Right ventricle myocardium superior (tissue), 1 donor: ENCODE measurements at regions not wholly inside any gene's neighbourhood (a gene's known extent, or its start where the extent isn't known, plus 50 kb on each side); places are given as distances from the start of the nearest gene placed in this dataset.

ENCODE experiments used
- ATAC-seq: fragments of 200-7000 bp; cut with Tn5 transposase; one replicate; pipeline ENCODE4 v1.9.1; 2020; ENCODE audit warnings: mild to moderate bottlenecking; ENCODE audit not compliant: poor library complexity
- DNase-seq: peaks from one replicate; pipeline ENCODE4 v3.0.0-alpha.2; 2020
- intact Hi-C: fragments of 100-400 bp; cut with DNase I; formaldehyde crosslinking; loops from one replicate; pipeline ENCODE4 v1.11.2; 2022
- donor health status: DM: no; HTN: yes; CAD: no; lungs with severe emphysema.

- intact Hi-C loops = no loop called here
- no peak for DNase-seq
Measured at GRCh38 chr5:164431634-164432304, 926.4 kb downstream of the MAT2B start.

GRCh38 chr5:164433106-164433870 lies 927.9 kb downstream of the MAT2B start:
- intact Hi-C loops = no loop called here
- no peak for ATAC-seq
- no peak for DNase-seq

More at GRCh38 chr5:164431634-164432304, 926.4 kb downstream of the MAT2B start:
- ATAC-seq = no peak

- intact Hi-C loops = no loop called here
- DNase-seq (no peak), ATAC-seq (no peak)
Measured at GRCh38 chr5:164435576-164435975, 930.2 kb downstream of the MAT2B start.

- ATAC-seq (no peak), DNase-seq (no peak)
- intact Hi-C loops = no loop called here
Measured at GRCh38 chr5:164439799-164440198, 934.4 kb downstream of the MAT2B start.

GRCh38 chr5:164449460-164449859 lies 944.0 kb downstream of the MAT2B start:
- intact Hi-C loops = no loop called here
- no peak for DNase-seq
- no peak for ATAC-seq

- DNase-seq = no peak
- intact Hi-C loops = no loop called here
- no peak for ATAC-seq
Measured at GRCh38 chr5:164466033-164466432, 960.6 kb downstream of the MAT2B start.

- ATAC-seq (no peak), DNase-seq (no peak)
- intact Hi-C loops = no loop called here
Measured at GRCh38 chr5:164470312-164470711, 964.9 kb downstream of the MAT2B start.

- DNase-seq (no peak), ATAC-seq (no peak)
- intact Hi-C loops = no loop called here
Measured at GRCh38 chr5:164472165-164472564, 966.7 kb downstream of the MAT2B start.

- intact Hi-C loops = no loop called here
- DNase-seq (no peak), ATAC-seq (no peak)
Measured at GRCh38 chr5:164475339-164475977, 970.0 kb downstream of the MAT2B start.

GRCh38 chr5:164481270-164481669 lies 975.9 kb downstream of the MAT2B start:
- intact Hi-C loops = loop anchor here (10.0 kb wide), 1 partner anchor 436 kb away; no protein-coding TSS in a partner anchor
- ATAC-seq (no peak), DNase-seq (no peak)

GRCh38 chr5:164482351-164482750 lies 976.9 kb downstream of the MAT2B start:
- intact Hi-C loops = loop anchor here (10.0 kb wide), 1 partner anchor 438 kb away; no protein-coding TSS in a partner anchor
- ATAC-seq (no peak), DNase-seq (no peak)

GRCh38 chr5:164484948-164485347 lies 979.5 kb downstream of the MAT2B start:
- DNase-seq (no peak), ATAC-seq (no peak)
- intact Hi-C loops = loop anchor here (10.0 kb wide), 1 partner anchor 440 kb away; no protein-coding TSS in a partner anchor

GRCh38 chr5:164487939-164488338 lies 982.5 kb downstream of the MAT2B start:
- no peak for DNase-seq
- intact Hi-C loops = loop anchor here (10.0 kb wide), 1 partner anchor 443 kb away; no protein-coding TSS in a partner anchor

GRCh38 chr5:164497311-164498064 lies 992.1 kb downstream of the MAT2B start:
- ATAC-seq (no peak), DNase-seq (no peak)
- intact Hi-C loops = no loop called here

More at GRCh38 chr5:164487939-164488338, 982.5 kb downstream of the MAT2B start:
- no peak for ATAC-seq

GRCh38 chr5:164498438-164498837 lies 993.0 kb downstream of the MAT2B start:
- DNase-seq (no peak), ATAC-seq (no peak)
- intact Hi-C loops = no loop called here

- intact Hi-C loops = loop anchor here (5.0 to 10.0 kb wide), 2 partner anchors 486 to 934 kb away; no protein-coding TSS in a partner anchor
- ATAC-seq (no peak), DNase-seq (no peak)
Measured at GRCh38 chr5:164500856-164501255, 995.4 kb downstream of the MAT2B start.

- ATAC-seq (no peak), DNase-seq (no peak)
- intact Hi-C loops = loop anchor here (5.0 to 10.0 kb wide), 2 partner anchors 487 to 934 kb away; no protein-coding TSS in a partner anchor
Measured at GRCh38 chr5:164501344-164501743, 995.9 kb downstream of the MAT2B start.

- ATAC-seq = no peak
- intact Hi-C loops = loop anchor here (5.0 to 10.0 kb wide), 2 partner anchors 489 to 937 kb away; no protein-coding TSS in a partner anchor
- no peak for DNase-seq
Measured at GRCh38 chr5:164504141-164504772, 998.8 kb downstream of the MAT2B start.
